ENCODE measurements at regions not wholly inside any gene's neighbourhood (a gene's known extent, or its start where the extent isn't known, plus 50 kb on each side); places are given as distances from the start of the nearest gene placed in this dataset.

- no peak for TF ChIP-seq CTCF (IDR thresholded peaks at IDR 0.05)
Measured at GRCh38 chr5:159447116-159447515, 116.8 kb upstream of the IL12B start.

GRCh38 chr5:159448841-159449407 is 118.6 kb upstream of the IL12B start:
- H3K9me3 ChIP-seq: no peaks in the 10 kb centered on the region
- H3K27me3 ChIP-seq: peaks cover 10% of the 10 kb centered on the region
- no peak for TF ChIP-seq CTCF (IDR thresholded peaks at IDR 0.05)
- no peak overlapping the region for H3K4me3 ChIP-seq (ENCODE audit: low read depth in 1 of 2, low read length in 1 of 2)
- H3K36me3 ChIP-seq: no peaks in the 10 kb centered on the region
- no peaks in the 10 kb centered on the region for H3K4me1 ChIP-seq (ENCODE audit: control insufficient read depth in 1 of 2, insufficient read depth in 1 of 2, low read depth in 1 of 2, low read length in 1 of 2)
- H3K27ac ChIP-seq: no peak overlapping the region

More at GRCh38 chr5:159447116-159447515, 116.8 kb upstream of the IL12B start:
- no peaks in the 10 kb centered on the region for H3K9me3 ChIP-seq
- no peaks in the 10 kb centered on the region for H3K36me3 ChIP-seq
- no peak overlapping the region for H3K27ac ChIP-seq
- no peaks in the 10 kb centered on the region for H3K4me1 ChIP-seq (ENCODE audit: control insufficient read depth in 1 of 2, insufficient read depth in 1 of 2, low read depth in 1 of 2, low read length in 1 of 2)
- no peak overlapping the region for H3K4me3 ChIP-seq (ENCODE audit: low read depth in 1 of 2, low read length in 1 of 2)
- no peaks in the 10 kb centered on the region for H3K27me3 ChIP-seq

- Histone ChIP-seq H3K4me1 (ENCODE audit: control insufficient read depth in 1 of 2, insufficient read depth in 1 of 2, low read depth in 1 of 2, low read length in 1 of 2) (no peaks in the 10 kb centered on the region), H3K36me3 (no peaks in the 10 kb centered on the region)
Measured at GRCh38 chr5:159449925-159450324, 119.6 kb upstream of the IL12B start.

GRCh38 chr5:159450417-159450816 is 120.1 kb upstream of the IL12B start:
- Histone ChIP-seq H3K4me3 (ENCODE audit: low read depth in 1 of 2, low read length in 1 of 2) (no peak overlapping the region), H3K4me1 (ENCODE audit: control insufficient read depth in 1 of 2, insufficient read depth in 1 of 2, low read depth in 1 of 2, low read length in 1 of 2) (no peaks in the 10 kb centered on the region), H3K27ac (no peak overlapping the region), H3K9me3 (no peaks in the 10 kb centered on the region), H3K27me3 (peaks cover 23% of the 10 kb centered on the region), H3K36me3 (no peaks in the 10 kb centered on the region)
- no peak for TF ChIP-seq CTCF (IDR thresholded peaks at IDR 0.05)

More at GRCh38 chr5:159449925-159450324, 119.6 kb upstream of the IL12B start:
- no peak overlapping the region for H3K4me3 ChIP-seq (ENCODE audit: low read depth in 1 of 2, low read length in 1 of 2)
- TF ChIP-seq CTCF (IDR thresholded peaks at IDR 0.05): no peak
- peaks cover 18% of the 10 kb centered on the region for H3K27me3 ChIP-seq
- H3K27ac ChIP-seq: no peak overlapping the region
- no peaks in the 10 kb centered on the region for H3K9me3 ChIP-seq

GRCh38 chr5:159451197-159452052 is 121.1 kb upstream of the IL12B start:
- TF ChIP-seq CTCF (IDR thresholded peaks at IDR 0.05): no peak
- Histone ChIP-seq H3K4me1 (ENCODE audit: control insufficient read depth in 1 of 2, insufficient read depth in 1 of 2, low read depth in 1 of 2, low read length in 1 of 2) (no peaks in the 10 kb centered on the region), H3K4me3 (ENCODE audit: low read depth in 1 of 2, low read length in 1 of 2) (no peak overlapping the region), H3K36me3 (no peaks in the 10 kb centered on the region), H3K27me3 (peaks cover 33% of the 10 kb centered on the region), H3K27ac (no peak overlapping the region), H3K9me3 (no peaks in the 10 kb centered on the region)
